ENCODE measurements at regions not wholly inside any gene's neighbourhood (a gene's known extent, or its start where the extent isn't known, plus 50 kb on each side); places are given as distances from the start of the nearest gene placed in this dataset.

DNA sequence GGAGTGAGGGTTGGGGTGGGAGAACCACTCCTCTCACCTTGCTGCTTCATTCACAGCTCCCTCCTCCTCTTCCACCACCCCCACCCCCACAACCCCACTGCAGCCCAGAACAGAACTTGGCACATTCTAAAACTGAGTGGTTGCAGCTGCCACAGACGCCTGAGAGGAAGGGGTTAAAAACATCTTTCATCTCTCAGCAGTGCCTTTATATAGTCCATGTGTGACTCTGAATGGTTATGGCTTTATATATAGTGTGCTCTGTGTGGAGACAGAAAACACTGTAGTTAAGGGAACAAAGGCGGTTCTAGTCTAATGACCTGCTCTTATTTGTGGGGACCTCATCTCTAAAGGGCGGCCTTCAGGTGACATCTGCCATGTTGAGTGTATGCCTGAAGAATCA lies 144.8 kb downstream of the BCOR start:
- H3K4me3 ChIP-seq (ENCODE audit: low read depth, low read length): no peak overlapping the region
- DNase-seq (ENCODE audit: low read depth): no peak
- no peak for TF ChIP-seq CTCF (conservative IDR thresholded peaks at IDR 0.05; ENCODE audit: low read depth, low read length)

GRCh38 chrX:39953879-39954278 lies 143.9 kb downstream of the BCOR start:
- TF ChIP-seq CTCF (conservative IDR thresholded peaks at IDR 0.05; ENCODE audit: low read depth, low read length): no peak
- no peak for DNase-seq (ENCODE audit: low read depth)
- no peak overlapping the region for H3K4me3 ChIP-seq (ENCODE audit: low read depth, low read length)

DNA sequence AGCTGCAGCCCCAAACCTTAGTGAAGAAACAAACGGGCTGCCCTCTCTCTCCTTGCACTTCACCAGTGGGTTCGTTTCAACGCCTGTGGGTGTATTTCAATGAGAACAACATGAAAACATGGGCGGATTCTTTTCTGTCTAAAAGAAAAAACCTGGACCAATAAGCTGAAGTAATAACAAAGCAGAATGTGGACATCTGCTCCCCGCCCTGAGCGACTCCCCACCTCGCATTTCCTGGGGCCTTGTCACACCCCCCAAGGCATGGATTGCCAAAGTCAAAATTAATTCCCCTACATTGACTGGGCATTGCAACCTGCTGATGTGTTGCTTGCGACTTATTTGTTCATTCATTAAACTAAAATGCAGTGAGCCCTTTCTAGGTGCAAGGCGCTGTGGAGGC lies 142.9 kb downstream of the BCOR start:
- TF ChIP-seq CTCF (conservative IDR thresholded peaks at IDR 0.05; ENCODE audit: low read depth, low read length): no peak
- DNase-seq (ENCODE audit: low read depth): no peak
- H3K4me3 ChIP-seq (ENCODE audit: low read depth, low read length): no peak overlapping the region

- DNase-seq (ENCODE audit: low read depth): no peak
- TF ChIP-seq CTCF (conservative IDR thresholded peaks at IDR 0.05; ENCODE audit: low read depth, low read length): no peak
- no peak overlapping the region for H3K4me3 ChIP-seq (ENCODE audit: low read depth, low read length)
Measured at GRCh38 chrX:39955625-39956024, 142.1 kb downstream of the BCOR start.

- TF ChIP-seq CTCF (conservative IDR thresholded peaks at IDR 0.05; ENCODE audit: low read depth, low read length): no peak
- no peak for DNase-seq (ENCODE audit: low read depth)
- no peak overlapping the region for H3K4me3 ChIP-seq (ENCODE audit: low read depth, low read length)
Measured at GRCh38 chrX:39956803-39957394, 140.9 kb downstream of the BCOR start.

- H3K4me3 ChIP-seq (ENCODE audit: low read depth, low read length): no peak overlapping the region
- DNase-seq (ENCODE audit: low read depth): no peak
- no peak for TF ChIP-seq CTCF (conservative IDR thresholded peaks at IDR 0.05; ENCODE audit: low read depth, low read length)
Measured at GRCh38 chrX:39957816-39958566, 139.8 kb downstream of the BCOR start.

DNA sequence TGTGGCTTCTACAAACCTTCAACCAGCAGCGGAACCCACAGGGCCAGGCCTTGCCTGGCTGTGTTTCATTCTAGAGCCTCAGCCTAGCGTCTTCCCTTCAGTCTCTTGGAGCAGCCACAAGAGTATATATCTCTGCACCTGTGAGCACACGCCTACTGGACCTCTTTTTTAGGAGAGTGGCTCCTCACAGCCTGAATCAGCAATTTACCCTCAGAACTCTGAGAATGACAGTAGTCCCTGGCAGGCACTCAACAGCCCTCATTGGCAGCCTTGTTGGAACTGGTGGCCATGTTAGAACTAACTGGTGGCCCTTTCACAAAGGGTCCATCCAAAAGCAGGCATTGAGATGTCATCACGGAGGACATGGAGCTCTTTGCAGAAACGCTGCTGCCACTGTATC lies 138.9 kb downstream of the BCOR start:
- DNase-seq (ENCODE audit: low read depth): no peak
- TF ChIP-seq CTCF (conservative IDR thresholded peaks at IDR 0.05; ENCODE audit: low read depth, low read length): no peak
- H3K4me3 ChIP-seq (ENCODE audit: low read depth, low read length): no peak overlapping the region
